Right lobe of liver (tissue), 6 donors: ENCODE measurements at regions not wholly inside any gene's neighbourhood (a gene's known extent, or its start where the extent isn't known, plus 50 kb on each side); places are given as distances from the start of the nearest gene placed in this dataset.

ENCODE experiments used
- ATAC-seq, 4 donors: fragments of 200-7000 bp; cut with Tn5 transposase; one replicate each; pipeline ENCODE4 v1.9.1; 2020; ENCODE audit warnings: mild to moderate bottlenecking in 4 of 4, moderate library complexity in 4 of 4
- DNase-seq, 3 donors: peaks; one replicate each; pipeline ENCODE4 v3.0.0-alpha.2; 2020
- H3K27ac ChIP-seq, 3 donors: fragments of 200-600 bp; one replicate each; pipeline ENCODE4 v1.8.0; 2022
- H3K27me3 ChIP-seq, 2 donors: fragments of 200-600 bp; one replicate each; pipeline ENCODE4 v1.8.0; 2022
- H3K36me3 ChIP-seq, 4 donors: fragments of 200-600 bp; sonication (generic) in 1 of 4; one replicate each; pipeline versions ENCODE4 v1.5.1 to v1.8.0; 2017 to 2022; ENCODE audit warnings: control low read depth in 1 of 4
- H3K4me1 ChIP-seq, 4 donors: fragments of 200-600 bp; sonication (generic) in 1 of 4; one replicate each; pipeline versions ENCODE4 v1.5.1 to v1.8.0; 2017 to 2022; ENCODE audit warnings: control low read depth in 1 of 4
- H3K4me3 ChIP-seq, 3 donors: fragments of 200-600 bp; one replicate each; pipeline ENCODE4 v1.8.0; 2022
- H3K9me3 ChIP-seq, 4 donors: fragments of 200-600 bp; sonication (generic) in 1 of 4; one replicate each; pipeline versions ENCODE4 v1.5.1 to v1.8.0; 2017 to 2022; ENCODE audit warnings: control low read depth in 1 of 4
- CTCF ChIP-seq, 4 donors: fragments of 200-600 bp in 3 of 4; fragments of 450-650 bp in 1 of 4; IDR thresholded peaks; one replicate each; pipeline versions ENCODE4 v1.5.1 to v1.8.0; 2016 to 2022; ENCODE audit warnings: antibody characterized with exemption in 4 of 4, mild to moderate bottlenecking in 2 of 4
- POLR2A ChIP-seq: fragments of 450-650 bp; IDR thresholded peaks from one replicate; pipeline ENCODE4 v1.6.1; 2017; ENCODE audit warnings: antibody characterized with exemption, mild to moderate bottlenecking
- WGBS: methylation state at CpG from one replicate; pipeline ENCODE4 v1.1.6; 2018; ENCODE audit warnings: low coverage, low lambda C conversion rate; ENCODE audit not compliant: insufficient coverage; ENCODE audit errors: missing lambda C conversion rate; 5-methylcytosine and 5-hydroxymethylcytosine counted together
- intact Hi-C, 2 donors: fragments of 100-400 bp; cut with DNase I; formaldehyde crosslinking; loops; one replicate each; pipeline versions ENCODE4 v1.11.2 to v1.14.1; 2022
- donor health status: DM: no; HTN: yes; CAD: no.
- donor health status: DM: no; HTN: no; CAD: no.
- donor health status: DM: no; HTN: no; CAD: no.
- donor health status: DM: no; HTN: yes; CAD: no.
- donor health status: DM: no; HTN: yes; CAD: no.

- DNase-seq (no peak), ATAC-seq (no peak)
- H3K36me3 ChIP-seq: no peaks in the 10 kb centered on the region
- WGBS: 43% methylated on average over 5 of the region's 5 CpGs
- H3K4me3 ChIP-seq: no peak overlapping the region
- H3K4me1 ChIP-seq: peaks cover 0 to 4% (median 0%) of the 10 kb centered on the region in 4 donors
- no peaks in the 10 kb centered on the region for H3K27me3 ChIP-seq
- TF ChIP-seq POLR2A (no peak), CTCF (IDR thresholded peaks at IDR 0.05) (no peak)
- H3K9me3 ChIP-seq: no peaks in the 10 kb centered on the region
- intact Hi-C loops: no loop called here
- no peak overlapping the region for H3K27ac ChIP-seq
Observed at GRCh38 chr10:8726779-8727084, 672.2 kb downstream of the GATA3 start.

- ATAC-seq: no peak
- 52% methylated on average over 18 of the region's 18 CpGs for WGBS
- H3K27ac ChIP-seq: no peak overlapping the region
- TF ChIP-seq POLR2A: no peak
- no peak for TF ChIP-seq CTCF (IDR thresholded peaks at IDR 0.05)
- intact Hi-C loops: no loop called here
- no peak for DNase-seq
- no peaks in the 10 kb centered on the region for H3K4me1 ChIP-seq
- H3K4me3 ChIP-seq: no peak overlapping the region
- no peaks in the 10 kb centered on the region for H3K27me3 ChIP-seq
- no peaks in the 10 kb centered on the region for H3K36me3 ChIP-seq
- no peaks in the 10 kb centered on the region for H3K9me3 ChIP-seq
Observed at GRCh38 chr10:8731121-8732095, 676.9 kb downstream of the GATA3 start.

GRCh38 chr10:8738987-8739386, 684.5 kb downstream of the GATA3 start:
- Histone ChIP-seq H3K9me3 (no peaks in the 10 kb centered on the region), H3K36me3 (no peaks in the 10 kb centered on the region), H3K27ac (no peak overlapping the region), H3K4me3 (no peak overlapping the region), H3K4me1 (no peaks in the 10 kb centered on the region), H3K27me3 (no peaks in the 10 kb centered on the region)
- intact Hi-C loops: no loop called here
- WGBS: 24% methylated on average over 3 of the region's 3 CpGs
- TF ChIP-seq POLR2A: no peak
- TF ChIP-seq CTCF (IDR thresholded peaks at IDR 0.05): no peak
- no peak for ATAC-seq
- no peak for DNase-seq

- TF ChIP-seq POLR2A (no peak), CTCF (IDR thresholded peaks at IDR 0.05) (no peak)
- Histone ChIP-seq H3K9me3 (no peaks in the 10 kb centered on the region), H3K4me3 (no peak overlapping the region), H3K36me3 (no peaks in the 10 kb centered on the region), H3K27me3 (no peaks in the 10 kb centered on the region), H3K27ac (no peak overlapping the region), H3K4me1 (no peaks in the 10 kb centered on the region)
- no peak for DNase-seq
- WGBS: 44% methylated on average over 7 of the region's 7 CpGs
- no peak for ATAC-seq
- intact Hi-C loops: no loop called here
Observed at GRCh38 chr10:8752146-8752843, 697.8 kb downstream of the GATA3 start.
